Fibroblast of lung (primary cell): ENCODE measurements at regions not wholly inside any gene's neighbourhood (a gene's known extent, or its start where the extent isn't known, plus 50 kb on each side); places are given as distances from the start of the nearest gene placed in this dataset.

ENCODE experiments used
- CTCF ChIP-seq, 2 donors: IDR thresholded peaks in 1 of 2; conservative IDR thresholded peaks in 1 of 2; 1 replicate in 1 of 2; 2 replicates in 1 of 2; pipeline ENCODE4 v1.5.1; 2011 to 2012; ENCODE audit warnings: low read length in 2 of 2, control low read depth in 1 of 2, inconsistent platforms in 1 of 2, low read depth in 1 of 2, mild to moderate bottlenecking in 1 of 2
- EZH2 ChIP-seq: IDR thresholded peaks from 2 replicates; pipeline ENCODE4 v1.5.1; 2012; ENCODE audit warnings: low read length, control low read depth, mild to moderate bottlenecking; ENCODE audit errors: missing control alignments

GRCh38 chr7:121798453-121798840 lies 74.5 kb upstream of the PTPRZ1 start:
- TF ChIP-seq CTCF (conservative IDR thresholded peaks at IDR 0.05 in 1 of 2, IDR thresholded peaks at IDR 0.05 in 1 of 2; ENCODE audit: low read depth in 1 of 2, low read length in 2 of 2) (no peak), EZH2 (no peak)
